ENCODE measurements at regions not wholly inside any gene's neighbourhood (a gene's known extent, or its start where the extent isn't known, plus 50 kb on each side); places are given as distances from the start of the nearest gene placed in this dataset.

- DNase-seq: no peak
Observed at GRCh38 chr2:120461092-120461491, 115.2 kb downstream of the INHBB start.

- no peak for DNase-seq
Observed at GRCh38 chr2:120461546-120462537, 115.9 kb downstream of the INHBB start.

- no peak for DNase-seq
Observed at GRCh38 chr2:120463527-120463926, 117.6 kb downstream of the INHBB start.

- DNase-seq: no peak
Observed at GRCh38 chr2:120463996-120464395, 118.1 kb downstream of the INHBB start.

- DNase-seq: no peak
Observed at GRCh38 chr2:120464448-120464931, 118.6 kb downstream of the INHBB start.

GRCh38 chr2:120465012-120465700, 119.2 kb downstream of the INHBB start:
- no peak for DNase-seq

- no peak for DNase-seq
Observed at GRCh38 chr2:120465701-120465988, 119.7 kb downstream of the INHBB start.

- no peak for DNase-seq
Observed at GRCh38 chr2:120465989-120466703, 120.2 kb downstream of the INHBB start.

- no peak for DNase-seq
Observed at GRCh38 chr2:120466704-120467054, 120.7 kb downstream of the INHBB start.

GRCh38 chr2:120468136-120468535, 122.2 kb downstream of the INHBB start:
- DNase-seq: no peak

- peak; percentile 27 for DNase-seq
Observed at GRCh38 chr2:120469426-120469825, 123.5 kb downstream of the INHBB start.

- DNase-seq: peak; percentile 92
Observed at GRCh38 chr2:120470041-120470965, 124.4 kb downstream of the INHBB start.

GRCh38 chr2:120471166-120471565, 125.2 kb downstream of the INHBB start:
- no peak for DNase-seq

- DNase-seq: no peak
Observed at GRCh38 chr2:120472031-120472430, 126.1 kb downstream of the INHBB start.

GRCh38 chr2:120472891-120473309, 127.0 kb downstream of the INHBB start:
- no peak for DNase-seq

- no peak for DNase-seq
Observed at GRCh38 chr2:120473522-120474271, 127.8 kb downstream of the INHBB start.

GRCh38 chr2:120474486-120474885, 128.6 kb downstream of the INHBB start:
- DNase-seq: no peak

- DNase-seq: no peak
Observed at GRCh38 chr2:120476141-120476540, 130.2 kb downstream of the INHBB start.

- no peak for DNase-seq
Observed at GRCh38 chr2:120477198-120477597, 131.3 kb downstream of the INHBB start.

- no peak for DNase-seq
Observed at GRCh38 chr2:120477831-120478481, 132.0 kb downstream of the INHBB start.

GRCh38 chr2:120480346-120480902, 134.5 kb downstream of the INHBB start:
- no peak for DNase-seq
